ENCODE measurements at regions not wholly inside any gene's neighbourhood (a gene's known extent, or its start where the extent isn't known, plus 50 kb on each side); places are given as distances from the start of the nearest gene placed in this dataset.
A peak's percentile ranks its signal among the peaks of the same experiment; 100 is the strongest.

GRCh38 chr2:133844214-133844892 lies 276.1 kb upstream of the NCKAP5 start:
- Histone ChIP-seq H3K4me3 (ENCODE audit: low read length) (no peak overlapping the region), H3K27ac (ENCODE audit: low read depth, low read length) (no peak overlapping the region), H3K27me3 (ENCODE audit: insufficient read depth, low read length, poor library complexity, severe bottlenecking) (no peaks in the 10 kb centered on the region), H3K36me3 (ENCODE audit: insufficient read depth, low read length) (no peaks in the 10 kb centered on the region), H3K9me3 (ENCODE audit: low read length) (no peaks in the 10 kb centered on the region), H3K4me1 (ENCODE audit: insufficient read depth, low read length) (no peaks in the 10 kb centered on the region)
- Mint-ChIP-seq H3K4me3 (no peak overlapping the region), H3K36me3 (no peaks in the 10 kb centered on the region), H3K27me3 (peaks cover 12 to 17% of the 10 kb centered on the region in 2 donors), H3K27ac (peak overlapping the region in 2 of 8 donors; percentile 11 to 77), H3K4me1 (peaks cover 3 to 6% (median 5%) of the 10 kb centered on the region in 3 donors), H3K9me3 (no peaks in the 10 kb centered on the region)
- ChIA-PET CTCF (interaction anchor here (0.8 to 3.0 kb wide), 8 partner anchors 10 to 567 kb away, joined by 3 to 26 read pairs (median 4); no protein-coding TSS in a partner anchor), POLR2A (no interaction called here)
- DNase-seq: peak; percentile 19 to 60 (median 30)

- H3K27ac ChIP-seq (ENCODE audit: low read depth, low read length): no peak overlapping the region
- no peaks in the 10 kb centered on the region for H3K27me3 ChIP-seq (ENCODE audit: insufficient read depth, low read length, poor library complexity, severe bottlenecking)
- Mint-ChIP-seq H3K4me1 (peaks cover 3 to 6% (median 5%) of the 10 kb centered on the region in 3 donors), H3K4me3 (no peak overlapping the region), H3K9me3 (no peaks in the 10 kb centered on the region), H3K27me3 (peaks cover 13 to 24% of the 10 kb centered on the region in 2 donors), H3K36me3 (no peaks in the 10 kb centered on the region), H3K27ac (no peak overlapping the region)
- no peaks in the 10 kb centered on the region for H3K4me1 ChIP-seq (ENCODE audit: insufficient read depth, low read length)
- DNase-seq: no peak
- H3K36me3 ChIP-seq (ENCODE audit: insufficient read depth, low read length): no peaks in the 10 kb centered on the region
- no peak overlapping the region for H3K4me3 ChIP-seq (ENCODE audit: low read length)
- ChIA-PET CTCF (no interaction called here), POLR2A (no interaction called here)
- no peaks in the 10 kb centered on the region for H3K9me3 ChIP-seq (ENCODE audit: low read length)
Observed at GRCh38 chr2:133846476-133846875, 278.2 kb upstream of the NCKAP5 start.

- DNase-seq: no peak
- no peaks in the 10 kb centered on the region for H3K27me3 ChIP-seq (ENCODE audit: insufficient read depth, low read length, poor library complexity, severe bottlenecking)
- Mint-ChIP-seq H3K27ac (no peak overlapping the region), H3K36me3 (no peaks in the 10 kb centered on the region), H3K4me3 (no peak overlapping the region), H3K4me1 (peaks cover 3 to 6% (median 5%) of the 10 kb centered on the region in 3 donors), H3K27me3 (peaks cover 13 to 24% of the 10 kb centered on the region in 2 donors), H3K9me3 (no peaks in the 10 kb centered on the region)
- POLR2A ChIA-PET: no interaction called here
- no peaks in the 10 kb centered on the region for H3K36me3 ChIP-seq (ENCODE audit: insufficient read depth, low read length)
- H3K4me3 ChIP-seq (ENCODE audit: low read length): no peak overlapping the region
- H3K27ac ChIP-seq (ENCODE audit: low read depth, low read length): no peak overlapping the region
- CTCF ChIA-PET: no interaction called here
- H3K4me1 ChIP-seq (ENCODE audit: insufficient read depth, low read length): no peaks in the 10 kb centered on the region
- H3K9me3 ChIP-seq (ENCODE audit: low read length): no peaks in the 10 kb centered on the region
Observed at GRCh38 chr2:133847591-133847990, 279.3 kb upstream of the NCKAP5 start.

- no peaks in the 10 kb centered on the region for H3K9me3 ChIP-seq (ENCODE audit: low read length)
- no peaks in the 10 kb centered on the region for H3K4me1 ChIP-seq (ENCODE audit: insufficient read depth, low read length)
- POLR2A ChIA-PET: no interaction called here
- H3K36me3 ChIP-seq (ENCODE audit: insufficient read depth, low read length): no peaks in the 10 kb centered on the region
- H3K4me3 ChIP-seq (ENCODE audit: low read length): no peak overlapping the region
- Mint-ChIP-seq H3K27me3 (peaks cover 14 to 24% of the 10 kb centered on the region in 2 donors), H3K36me3 (no peaks in the 10 kb centered on the region), H3K9me3 (no peaks in the 10 kb centered on the region), H3K4me1 (peaks cover 3 to 6% (median 5%) of the 10 kb centered on the region in 3 donors), H3K4me3 (no peak overlapping the region), H3K27ac (peak overlapping the region in 1 of 8 donors; percentile 17)
- H3K27me3 ChIP-seq (ENCODE audit: insufficient read depth, low read length, poor library complexity, severe bottlenecking): no peaks in the 10 kb centered on the region
- H3K27ac ChIP-seq (ENCODE audit: low read depth, low read length): no peak overlapping the region
- CTCF ChIA-PET: no interaction called here
- DNase-seq: no peak
Observed at GRCh38 chr2:133848111-133848649, 279.9 kb upstream of the NCKAP5 start.

GRCh38 chr2:133849341-133849740 lies 281.1 kb upstream of the NCKAP5 start:
- Histone ChIP-seq H3K36me3 (ENCODE audit: insufficient read depth, low read length) (no peaks in the 10 kb centered on the region), H3K27ac (ENCODE audit: low read depth, low read length) (no peak overlapping the region), H3K27me3 (ENCODE audit: insufficient read depth, low read length, poor library complexity, severe bottlenecking) (no peaks in the 10 kb centered on the region), H3K4me1 (ENCODE audit: insufficient read depth, low read length) (no peaks in the 10 kb centered on the region), H3K4me3 (ENCODE audit: low read length) (no peak overlapping the region), H3K9me3 (ENCODE audit: low read length) (no peaks in the 10 kb centered on the region)
- ChIA-PET CTCF (interaction anchor here (1.2 kb wide), 1 partner anchor 11 kb away, joined by 3 read pairs; no protein-coding TSS in a partner anchor), POLR2A (no interaction called here)
- H3K9me3 Mint-ChIP-seq: no peaks in the 10 kb centered on the region
- H3K27ac Mint-ChIP-seq: no peak overlapping the region
- peaks cover 19 to 24% of the 10 kb centered on the region in 2 donors for H3K27me3 Mint-ChIP-seq
- H3K36me3 Mint-ChIP-seq: no peaks in the 10 kb centered on the region
- H3K4me3 Mint-ChIP-seq: no peak overlapping the region
- DNase-seq: no peak
- H3K4me1 Mint-ChIP-seq: peaks cover 0 to 1% (median 0%) of the 10 kb centered on the region in 3 donors

GRCh38 chr2:133854603-133855200 lies 286.4 kb upstream of the NCKAP5 start:
- Histone ChIP-seq H3K4me3 (ENCODE audit: low read length) (no peak overlapping the region), H3K4me1 (ENCODE audit: insufficient read depth, low read length) (no peaks in the 10 kb centered on the region), H3K27ac (ENCODE audit: low read depth, low read length) (no peak overlapping the region), H3K9me3 (ENCODE audit: low read length) (no peaks in the 10 kb centered on the region), H3K36me3 (ENCODE audit: insufficient read depth, low read length) (no peaks in the 10 kb centered on the region), H3K27me3 (ENCODE audit: insufficient read depth, low read length, poor library complexity, severe bottlenecking) (no peaks in the 10 kb centered on the region)
- no peaks in the 10 kb centered on the region for H3K9me3 Mint-ChIP-seq
- no peaks in the 10 kb centered on the region for H3K36me3 Mint-ChIP-seq
- CTCF ChIA-PET: no interaction called here
- DNase-seq: no peak
- H3K27me3 Mint-ChIP-seq: peaks cover 7 to 8% of the 10 kb centered on the region in 2 donors
- H3K4me1 Mint-ChIP-seq: no peaks in the 10 kb centered on the region
- H3K27ac Mint-ChIP-seq: no peak overlapping the region
- no peak overlapping the region for H3K4me3 Mint-ChIP-seq
- POLR2A ChIA-PET: no interaction called here

- H3K27me3 ChIP-seq (ENCODE audit: insufficient read depth, low read length, poor library complexity, severe bottlenecking): no peaks in the 10 kb centered on the region
- POLR2A ChIA-PET: no interaction called here
- H3K27me3 Mint-ChIP-seq: peaks cover 3 to 8% of the 10 kb centered on the region in 2 donors
Observed at GRCh38 chr2:133855526-133855925, 287.3 kb upstream of the NCKAP5 start.

GRCh38 chr2:133856678-133857077 lies 288.4 kb upstream of the NCKAP5 start:
- no peaks in the 10 kb centered on the region for H3K27me3 ChIP-seq (ENCODE audit: insufficient read depth, low read length, poor library complexity, severe bottlenecking)
- CTCF ChIA-PET: interaction anchor here (6.8 kb wide), 1 partner anchor 12 kb away, joined by 26 read pairs; no protein-coding TSS in a partner anchor
- no peaks in the 10 kb centered on the region for H3K36me3 ChIP-seq (ENCODE audit: insufficient read depth, low read length)
- Mint-ChIP-seq H3K9me3 (no peaks in the 10 kb centered on the region), H3K4me1 (no peaks in the 10 kb centered on the region), H3K4me3 (no peak overlapping the region), H3K27me3 (peaks cover 3 to 7% of the 10 kb centered on the region in 2 donors), H3K36me3 (no peaks in the 10 kb centered on the region), H3K27ac (no peak overlapping the region)
- H3K9me3 ChIP-seq (ENCODE audit: low read length): no peaks in the 10 kb centered on the region
- DNase-seq: no peak
- no peaks in the 10 kb centered on the region for H3K4me1 ChIP-seq (ENCODE audit: insufficient read depth, low read length)
- POLR2A ChIA-PET: no interaction called here
- H3K4me3 ChIP-seq (ENCODE audit: low read length): no peak overlapping the region
- no peak overlapping the region for H3K27ac ChIP-seq (ENCODE audit: low read depth, low read length)

More at GRCh38 chr2:133855526-133855925, 287.3 kb upstream of the NCKAP5 start:
- no peak overlapping the region for H3K4me3 ChIP-seq (ENCODE audit: low read length)
- Mint-ChIP-seq H3K4me3 (no peak overlapping the region), H3K9me3 (no peaks in the 10 kb centered on the region), H3K27ac (no peak overlapping the region), H3K36me3 (no peaks in the 10 kb centered on the region), H3K4me1 (no peaks in the 10 kb centered on the region)
- H3K27ac ChIP-seq (ENCODE audit: low read depth, low read length): no peak overlapping the region
- no peaks in the 10 kb centered on the region for H3K36me3 ChIP-seq (ENCODE audit: insufficient read depth, low read length)
- CTCF ChIA-PET: no interaction called here
- H3K9me3 ChIP-seq (ENCODE audit: low read length): no peaks in the 10 kb centered on the region
- H3K4me1 ChIP-seq (ENCODE audit: insufficient read depth, low read length): no peaks in the 10 kb centered on the region
- no peak for DNase-seq
